DMS53 treated with DMSO at 0.1 percent for 48 hours (cell line): ENCODE measurements at regions not wholly inside any gene's neighbourhood (a gene's known extent, or its start where the extent isn't known, plus 50 kb on each side); places are given as distances from the start of the nearest gene placed in this dataset.

Experiments used
- DNase-seq: peaks from one replicate; lab custom pipeline; 2025; ENCODE audit not compliant: unreplicated experiment; lab: John Stamatoyannopoulos, UW

GRCh38 chr3:110181226-110181625 is 843.9 kb upstream of the DPPA4 start:
- no peak for DNase-seq

GRCh38 chr3:110184536-110184935 is 847.2 kb upstream of the DPPA4 start:
- DNase-seq, result no peak

- no peak for DNase-seq
Observed at GRCh38 chr3:110193074-110193473, 855.7 kb upstream of the DPPA4 start.

GRCh38 chr3:110198717-110199587 is 861.6 kb upstream of the DPPA4 start:
- no peak for DNase-seq

- DNase-seq, result no peak
Observed at GRCh38 chr3:110199588-110199943, 862.2 kb upstream of the DPPA4 start.

GRCh38 chr3:110210086-110210660 is 861.4 kb upstream of the NECTIN3 start:
- DNase-seq, result no peak

- no peak for DNase-seq
Observed at GRCh38 chr3:110226645-110227044, 845.0 kb upstream of the NECTIN3 start.

GRCh38 chr3:110227991-110228390 is 843.6 kb upstream of the NECTIN3 start:
- no peak for DNase-seq

- DNase-seq, result no peak
Observed at GRCh38 chr3:110234831-110235230, 836.8 kb upstream of the NECTIN3 start.

GRCh38 chr3:110236976-110237610 is 834.5 kb upstream of the NECTIN3 start:
- DNase-seq, result no peak

GRCh38 chr3:110243081-110243480 is 828.5 kb upstream of the NECTIN3 start:
- no peak for DNase-seq

- no peak for DNase-seq
Observed at GRCh38 chr3:110246796-110247376, 824.7 kb upstream of the NECTIN3 start.

GRCh38 chr3:110248666-110249065 is 823.0 kb upstream of the NECTIN3 start:
- DNase-seq, result no peak

- no peak for DNase-seq
Observed at GRCh38 chr3:110253794-110254193, 817.8 kb upstream of the NECTIN3 start.

- no peak for DNase-seq
Observed at GRCh38 chr3:110254591-110254990, 817.0 kb upstream of the NECTIN3 start.

GRCh38 chr3:110261141-110261540 is 810.5 kb upstream of the NECTIN3 start:
- DNase-seq, result no peak

- no peak for DNase-seq
Observed at GRCh38 chr3:110262896-110263295, 808.7 kb upstream of the NECTIN3 start.

- no peak for DNase-seq
Observed at GRCh38 chr3:110265302-110265701, 806.3 kb upstream of the NECTIN3 start.

- no peak for DNase-seq
Observed at GRCh38 chr3:110267304-110267845, 804.2 kb upstream of the NECTIN3 start.

- DNase-seq, result no peak
Observed at GRCh38 chr3:110272525-110272924, 799.1 kb upstream of the NECTIN3 start.

- no peak for DNase-seq
Observed at GRCh38 chr3:110291886-110292501, 779.6 kb upstream of the NECTIN3 start.
